CD4-positive, alpha-beta T cell treated with Interleukin-15 for 1 hour (primary cell): ENCODE measurements at regions not wholly inside any gene's neighbourhood (a gene's known extent, or its start where the extent isn't known, plus 50 kb on each side); places are given as distances from the start of the nearest gene placed in this dataset.
"Not testable (repeated sequence)": the region's sequence is repeated elsewhere in the genome, so short reads cannot be mapped to it uniquely, and the experiment has no call there.

Experiments
- DNase-seq: peaks from one replicate; pipeline ENCODE4 v3.0.0-alpha.2; 2020

DNA sequence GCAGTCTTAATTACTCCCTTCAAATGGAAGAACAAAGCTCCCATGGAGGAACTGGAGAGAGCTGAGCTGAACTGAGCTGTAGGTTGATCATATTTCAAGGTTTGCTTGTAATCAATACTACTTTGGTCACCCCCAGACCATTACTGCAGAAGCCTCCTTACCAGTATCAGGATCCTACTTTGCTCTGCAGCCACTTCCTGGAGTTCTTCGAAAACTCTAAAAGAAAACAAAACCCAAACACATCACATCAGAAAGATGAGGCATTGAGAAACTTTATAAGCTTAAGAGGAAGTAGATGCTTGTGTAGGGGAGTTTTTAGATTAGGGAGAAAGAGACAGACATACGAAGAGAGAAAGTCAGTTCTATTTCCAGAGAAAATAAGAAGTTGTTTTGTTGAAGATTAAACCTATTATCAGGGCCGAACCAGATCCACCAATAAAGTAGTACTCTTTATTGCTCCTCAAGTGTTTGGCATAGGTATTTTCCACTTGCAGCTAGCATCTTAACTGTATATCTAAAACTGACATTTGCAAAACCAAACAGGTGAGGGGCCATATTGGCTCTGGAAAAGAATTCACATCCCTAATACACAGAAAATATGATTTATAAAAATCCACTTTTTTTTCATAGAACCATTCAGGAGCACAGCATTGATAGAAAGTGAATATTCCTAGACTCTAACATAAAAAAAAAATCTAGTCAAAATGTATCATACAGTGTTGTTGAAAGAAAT lies 166.9 kb upstream of the KLF7 start:
- DNase-seq, result no peak

DNA sequence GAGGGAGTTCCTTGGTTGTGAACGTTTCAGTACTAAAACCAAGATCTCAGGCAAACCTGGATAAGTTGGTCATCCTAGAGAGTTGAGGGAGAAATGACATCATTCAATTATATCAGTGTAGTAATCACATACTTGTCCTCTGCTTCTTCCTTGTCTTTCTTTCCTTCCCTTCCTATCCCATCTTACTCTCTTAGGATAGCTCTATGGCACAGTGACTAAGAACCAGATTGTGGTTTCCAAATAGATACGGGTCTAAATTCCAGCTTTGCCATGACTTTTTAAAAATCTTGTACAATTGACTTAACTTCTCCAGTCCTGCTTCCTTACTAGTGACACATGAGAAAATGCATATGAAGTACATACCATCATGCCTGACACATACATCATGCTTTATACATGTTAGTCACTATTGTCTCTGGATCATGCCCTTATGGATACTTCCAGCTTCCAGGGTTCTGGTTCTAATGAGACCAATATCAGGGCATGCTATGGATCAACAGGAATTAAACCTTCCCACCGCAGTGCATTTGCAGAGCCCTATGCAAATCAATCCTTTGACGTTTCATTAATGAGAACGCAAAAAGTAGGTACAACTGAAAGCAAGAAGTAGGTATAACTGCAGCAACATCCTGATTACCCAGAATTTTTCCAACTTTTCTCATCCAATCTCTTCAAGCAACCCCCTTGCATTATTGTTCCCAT lies 168.0 kb upstream of the KLF7 start:
- no peak for DNase-seq

DNA sequence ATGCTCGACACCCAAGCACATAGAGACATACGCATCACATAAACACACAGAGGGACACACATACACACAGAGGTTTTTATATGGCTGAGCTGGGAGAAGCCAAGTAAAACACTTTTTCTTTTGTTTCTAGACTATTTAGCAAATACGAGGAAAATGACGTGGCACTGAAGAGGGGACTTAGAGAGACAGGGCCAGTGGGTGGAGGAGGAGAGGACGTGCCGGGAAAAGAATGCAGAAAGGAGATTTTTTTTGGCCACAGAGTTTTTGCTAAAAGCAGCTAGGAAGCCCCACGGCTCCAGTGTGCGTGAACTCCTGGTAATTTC lies 168.5 kb upstream of the KLF7 start:
- DNase-seq, result no peak

DNA sequence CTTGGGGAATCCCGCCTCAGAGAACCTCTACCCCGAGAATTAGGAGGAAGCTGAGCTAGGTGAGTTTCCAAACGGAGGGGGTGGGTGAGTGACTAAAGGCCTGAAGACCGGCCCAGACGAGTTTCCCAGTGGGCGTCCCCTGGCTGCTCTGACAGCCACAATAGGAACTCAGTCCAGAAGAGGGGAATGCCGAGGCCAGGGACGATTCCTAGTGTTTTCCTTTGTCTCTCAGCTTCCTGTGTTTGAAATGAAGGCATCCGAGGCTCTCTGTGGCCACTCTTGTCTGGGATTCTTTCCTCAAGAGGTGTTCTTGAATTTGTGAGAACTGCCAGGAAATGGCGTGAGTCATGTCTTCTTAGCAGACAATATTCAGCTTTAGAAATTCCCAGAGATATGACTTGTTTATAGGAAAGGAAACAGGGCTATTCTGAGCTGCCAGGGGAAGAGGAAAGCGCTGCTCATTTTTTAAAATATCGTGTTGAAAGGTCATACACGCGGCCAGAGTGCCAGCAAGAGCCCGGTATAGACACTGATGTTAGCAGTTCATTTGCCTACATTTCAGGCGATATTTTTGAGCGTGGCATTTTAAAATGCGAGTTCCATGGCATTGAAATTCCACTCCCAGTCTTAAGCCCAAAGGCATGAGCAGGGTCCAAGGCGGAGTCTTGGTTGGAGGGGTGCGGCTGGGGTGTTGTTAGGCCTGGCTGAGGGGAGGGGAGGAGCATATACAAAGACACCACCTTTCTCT lies 169.1 kb upstream of the KLF7 start:
- DNase-seq, result no peak

DNA sequence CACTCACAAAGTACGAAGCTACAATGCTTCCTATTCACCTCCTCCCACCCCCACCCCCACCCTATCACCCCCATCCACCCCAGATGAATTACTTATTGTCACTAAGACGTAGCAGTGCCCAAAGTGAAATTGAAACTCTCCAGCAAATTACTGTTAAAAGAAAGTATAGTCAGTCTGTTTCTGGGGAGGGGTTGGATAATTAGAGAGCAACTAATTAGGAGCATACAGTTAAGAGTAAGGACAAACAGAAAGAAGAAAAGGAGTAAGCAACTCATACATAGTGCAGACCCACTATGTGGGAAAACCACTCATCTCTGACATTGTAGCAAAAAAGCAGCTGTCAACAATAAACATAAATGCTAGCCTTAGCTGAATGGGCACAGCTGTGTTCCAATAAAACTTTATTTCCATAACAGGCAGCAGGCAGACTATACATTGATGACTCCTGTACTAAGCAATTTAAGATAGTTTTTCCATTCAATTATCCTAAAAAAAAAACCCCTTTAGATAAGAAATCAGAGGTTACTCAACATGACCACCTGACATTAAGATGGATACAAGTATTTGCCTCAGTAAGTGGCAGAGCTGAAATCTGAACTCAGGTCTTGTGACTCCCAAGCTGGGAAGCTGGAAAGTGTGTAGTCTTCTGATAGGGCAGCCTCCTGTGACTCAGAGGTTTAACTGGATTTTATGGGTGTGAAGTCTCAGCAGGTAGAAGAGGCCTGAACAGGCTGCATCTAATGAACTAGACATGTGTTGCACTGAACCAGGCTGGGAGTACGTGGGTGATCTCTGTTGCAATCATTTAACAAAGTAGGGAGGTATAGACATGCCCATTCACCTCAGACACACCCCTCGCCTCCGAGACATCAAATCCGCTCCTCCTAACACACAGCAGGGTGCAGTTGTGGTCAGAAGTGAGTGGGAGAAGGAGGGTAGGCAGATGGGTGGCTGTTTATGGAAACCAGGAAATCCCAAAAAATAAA lies 171.8 kb upstream of the KLF7 start:
- DNase-seq, result no peak

DNA sequence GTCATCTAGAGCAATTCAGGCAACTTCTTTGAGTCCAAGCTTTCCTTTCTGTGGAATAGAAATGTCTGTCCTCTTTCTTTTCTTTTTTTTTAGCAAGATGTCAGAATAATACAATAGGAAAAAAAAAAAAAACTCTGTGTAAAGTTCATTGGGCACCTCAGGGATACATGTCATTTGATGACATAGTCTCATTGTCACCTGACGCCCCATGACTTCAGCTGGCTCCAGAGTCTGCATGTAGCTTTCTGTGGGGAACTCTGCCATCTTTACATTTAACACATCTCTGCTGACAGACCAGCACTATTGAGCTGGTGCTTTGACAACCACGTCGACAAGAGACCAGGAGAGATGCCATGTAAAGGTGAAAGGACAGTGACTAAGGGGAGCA lies 172.5 kb upstream of the KLF7 start:
- no peak for DNase-seq

DNA sequence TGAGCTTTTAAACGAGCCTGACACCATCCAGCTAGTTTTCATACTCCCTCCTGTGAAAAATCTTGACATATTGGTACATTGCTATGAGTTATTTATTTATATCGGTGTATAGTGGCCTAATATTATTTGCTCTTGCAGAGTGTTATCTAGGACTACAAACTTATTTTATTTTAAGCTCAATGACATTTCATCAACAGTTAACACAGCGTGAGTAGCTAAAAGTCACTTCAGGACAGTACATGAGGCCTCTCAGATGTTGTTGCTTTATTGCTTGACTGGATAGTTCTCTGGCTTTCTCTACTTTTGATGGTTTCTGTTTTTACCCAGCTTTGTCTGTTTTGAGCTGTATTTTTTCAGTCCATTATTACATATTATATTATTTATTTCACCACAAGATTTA lies 172.9 kb upstream of the KLF7 start:
- no peak for DNase-seq

DNA sequence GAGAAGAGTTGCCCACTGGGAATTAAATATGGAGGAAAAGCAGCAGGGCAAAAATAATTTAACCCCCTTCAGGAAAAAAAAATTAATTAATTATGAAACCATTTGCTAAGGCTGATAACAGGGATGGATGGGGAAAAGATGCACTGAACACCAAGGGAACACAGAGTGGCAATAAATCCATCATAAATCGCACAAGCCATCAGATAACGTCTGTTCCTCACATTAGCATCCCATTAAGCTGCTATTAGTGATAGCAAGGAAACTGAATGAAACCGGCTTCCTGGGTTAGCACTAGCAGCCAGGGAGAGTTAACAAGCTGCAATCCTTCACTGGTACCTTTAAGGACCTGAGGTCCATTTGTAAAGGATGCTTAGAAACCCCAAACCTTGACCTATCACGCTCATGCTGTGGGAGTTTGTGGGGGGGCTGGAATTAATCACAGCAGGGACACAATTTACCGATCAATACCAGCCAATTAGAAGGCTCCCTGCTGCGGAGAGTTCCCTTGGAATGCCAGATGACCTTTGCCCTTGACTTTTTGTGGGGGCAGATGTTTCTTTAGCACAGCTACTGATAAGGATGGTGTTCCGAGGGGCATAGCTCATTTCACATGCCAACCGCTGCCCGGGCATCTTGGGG lies 175.5 kb upstream of the KLF7 start:
- no peak for DNase-seq

DNA sequence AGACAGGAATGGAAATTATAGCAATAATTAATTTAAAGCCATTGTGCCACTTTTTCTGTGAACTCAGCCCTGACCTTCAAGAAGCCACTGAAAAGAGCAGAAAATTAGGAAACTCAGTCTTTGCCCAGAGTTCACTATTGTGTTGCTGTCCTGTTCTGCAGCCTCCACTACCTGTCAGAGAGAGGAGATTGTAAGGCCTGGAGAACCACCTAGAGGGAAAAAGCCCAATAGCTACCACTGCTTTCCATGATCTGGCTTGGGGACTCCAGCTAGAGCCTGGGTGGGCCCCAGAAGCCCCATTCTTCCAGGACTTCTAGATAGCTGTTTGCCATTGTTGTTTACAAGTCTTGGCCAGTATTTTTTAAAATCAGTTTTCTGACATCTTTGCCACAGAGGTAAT lies 176.1 kb upstream of the KLF7 start:
- DNase-seq, result no peak

DNA sequence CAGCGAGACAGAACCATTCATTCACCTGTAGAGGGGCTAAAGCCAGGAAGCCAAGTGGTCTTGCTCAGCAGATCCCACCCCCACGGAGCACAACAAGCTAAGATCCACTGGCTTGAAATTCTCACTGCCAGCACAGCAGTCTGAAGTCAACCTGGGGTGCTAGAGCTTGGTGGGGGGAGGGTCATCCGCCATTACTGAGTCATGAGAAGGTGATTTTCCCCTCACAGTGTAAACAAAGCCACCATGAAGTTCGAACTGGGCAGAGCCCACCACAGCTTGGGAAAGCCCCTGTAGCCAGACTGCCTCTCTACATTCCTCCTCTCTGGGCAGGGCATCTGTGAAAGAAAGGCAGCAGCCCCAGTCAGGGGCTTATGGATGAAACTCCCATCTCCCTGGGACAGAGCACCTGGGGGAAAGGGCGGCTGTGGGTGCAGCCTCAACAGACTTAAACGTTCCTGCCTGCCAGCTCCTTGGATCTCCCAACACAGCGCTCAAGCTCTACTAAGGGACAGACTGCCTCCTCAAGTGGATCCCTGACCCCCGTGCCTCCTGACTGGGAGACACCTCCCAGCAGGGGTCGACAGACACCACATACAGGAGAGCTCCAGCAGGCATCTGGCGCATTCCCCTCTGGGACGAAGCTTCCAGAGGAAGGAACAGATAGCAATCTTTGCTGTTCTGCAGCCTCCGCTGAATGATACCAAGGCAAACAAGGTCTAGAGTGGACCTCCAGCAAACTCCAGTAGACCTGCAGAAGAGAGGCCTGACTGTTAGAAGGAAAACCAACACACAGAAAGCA lies 179.0 kb upstream of the KLF7 start:
- not testable (repeated sequence) for DNase-seq

DNA sequence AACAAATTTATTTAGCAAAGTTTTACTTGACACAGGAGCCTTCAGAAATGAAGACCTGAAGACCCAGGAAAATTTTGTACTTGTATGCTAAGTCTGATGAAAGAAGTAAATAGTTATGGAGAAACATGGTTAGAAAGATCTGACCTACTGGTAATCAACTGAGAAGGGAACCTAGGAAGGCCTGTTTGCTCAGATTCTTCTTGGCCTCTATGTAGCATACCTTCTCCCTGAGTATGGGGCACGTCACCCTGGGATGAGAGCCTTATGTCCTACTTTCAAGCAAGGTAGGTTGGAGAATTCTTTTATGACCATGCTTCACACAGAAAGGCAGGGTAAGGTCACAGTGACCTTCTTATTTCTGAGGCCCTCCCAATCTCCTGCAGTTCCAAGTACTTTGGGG lies 178.6 kb upstream of the CREB1 start:
- no peak for DNase-seq

DNA sequence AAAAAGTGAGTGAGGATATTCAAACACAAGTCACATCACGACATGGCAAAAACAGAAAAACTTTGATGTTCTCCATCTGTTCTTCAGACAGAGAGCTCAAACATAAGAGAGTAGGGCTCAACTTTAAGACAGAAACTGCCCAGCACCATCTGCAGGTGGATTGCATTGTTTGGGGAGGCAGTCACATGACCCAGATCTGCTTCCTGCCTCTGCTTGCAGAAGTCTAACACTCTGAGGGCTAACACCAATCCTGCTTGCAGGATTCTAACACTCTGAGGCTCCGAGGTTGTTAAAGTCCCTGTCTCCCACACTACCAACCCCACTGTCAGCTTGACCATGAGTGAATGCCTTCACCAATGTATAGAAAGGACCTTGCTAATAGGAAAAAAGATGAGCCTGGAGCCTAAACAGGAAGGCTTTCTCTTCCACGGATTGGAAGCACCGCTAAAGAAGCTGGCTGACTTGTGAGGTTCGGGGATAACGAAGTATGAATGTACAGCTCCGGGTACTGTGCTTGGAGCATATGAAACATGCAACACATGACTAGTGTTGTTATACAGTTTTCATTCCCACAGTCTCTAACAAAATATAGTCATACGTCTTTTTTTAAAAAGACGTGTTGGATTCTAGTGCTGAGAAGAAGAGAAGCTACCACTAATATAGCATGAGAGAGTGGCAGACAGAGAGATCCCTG lies 176.6 kb upstream of the CREB1 start:
- DNase-seq, result no peak

DNA sequence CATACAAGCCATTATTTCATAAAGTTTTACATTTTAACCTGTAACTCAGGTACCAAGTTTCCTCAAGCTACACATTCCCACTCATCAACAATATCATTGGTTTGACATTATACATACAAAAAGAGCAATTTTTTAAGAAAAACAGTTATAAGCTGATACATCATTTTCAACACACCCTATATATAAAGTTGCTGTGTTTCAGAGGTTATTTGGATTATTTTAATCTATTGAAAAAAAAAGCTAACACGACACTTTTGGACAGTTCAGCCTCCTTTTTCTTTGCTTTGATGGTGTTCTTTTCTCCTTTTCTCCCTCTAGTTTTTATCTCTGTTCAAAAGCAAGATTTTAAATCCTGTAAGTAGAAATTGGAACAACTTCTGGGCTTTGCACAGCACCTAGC lies 175.9 kb upstream of the CREB1 start:
- no peak for DNase-seq

DNA sequence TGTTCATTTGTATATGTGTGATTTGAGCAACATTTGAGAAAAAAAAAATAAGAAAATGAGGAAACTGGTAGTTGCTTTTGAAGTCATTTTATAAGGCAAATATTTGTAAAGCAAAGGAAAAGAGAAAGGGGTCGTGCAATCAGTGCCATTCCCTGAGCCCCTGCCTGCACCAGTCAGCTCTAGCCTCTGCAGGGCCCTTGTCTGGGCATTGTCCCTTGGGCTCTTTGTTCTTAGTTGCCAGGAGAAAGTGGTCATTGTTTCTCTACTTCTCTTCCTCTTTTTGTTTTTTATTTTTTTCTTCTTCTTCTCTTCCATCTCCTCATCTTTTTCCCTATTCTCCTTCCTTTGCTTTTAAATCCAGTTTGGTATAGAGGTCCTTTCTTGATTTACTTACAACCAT lies 175.3 kb upstream of the CREB1 start:
- DNase-seq, result no peak

DNA sequence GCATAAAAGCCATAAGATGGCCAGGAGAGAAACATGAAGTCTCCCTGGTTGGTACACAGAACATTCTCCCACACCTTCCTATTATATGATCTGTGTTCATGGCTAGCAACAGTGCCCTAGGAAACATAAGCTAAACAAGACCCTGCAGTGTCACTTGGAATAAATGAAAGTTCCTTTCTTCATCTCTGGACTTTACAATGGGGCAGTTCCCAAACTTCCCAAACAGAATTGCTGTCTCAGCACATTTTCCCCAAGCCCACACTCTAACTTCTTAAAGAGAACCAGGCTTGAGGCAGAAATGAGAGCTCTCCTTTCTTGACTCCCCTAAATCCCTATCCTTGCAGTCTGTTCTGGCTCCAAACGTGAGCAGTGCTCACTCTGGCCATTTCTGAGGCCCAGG lies 173.2 kb upstream of the CREB1 start:
- DNase-seq, result no peak

DNA sequence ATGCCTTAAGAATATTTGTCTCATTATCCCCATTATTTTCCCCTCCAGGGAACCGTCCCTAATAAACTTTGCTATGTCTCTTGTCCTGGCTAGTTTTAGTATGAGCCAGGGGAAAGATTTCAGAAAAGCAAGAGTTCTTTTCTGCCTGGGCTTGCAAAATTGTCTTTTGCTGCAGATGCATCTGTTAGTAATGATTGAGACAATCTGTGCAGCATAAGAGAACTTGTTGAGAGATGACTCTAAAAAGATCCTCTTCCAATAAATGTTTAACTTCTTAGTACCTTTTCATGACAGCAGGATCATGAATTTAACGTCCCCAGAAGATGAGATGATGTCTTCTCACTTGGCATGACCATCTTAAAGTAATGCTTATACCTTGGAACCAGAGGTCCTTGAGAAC lies 172.5 kb upstream of the CREB1 start:
- no peak for DNase-seq

DNA sequence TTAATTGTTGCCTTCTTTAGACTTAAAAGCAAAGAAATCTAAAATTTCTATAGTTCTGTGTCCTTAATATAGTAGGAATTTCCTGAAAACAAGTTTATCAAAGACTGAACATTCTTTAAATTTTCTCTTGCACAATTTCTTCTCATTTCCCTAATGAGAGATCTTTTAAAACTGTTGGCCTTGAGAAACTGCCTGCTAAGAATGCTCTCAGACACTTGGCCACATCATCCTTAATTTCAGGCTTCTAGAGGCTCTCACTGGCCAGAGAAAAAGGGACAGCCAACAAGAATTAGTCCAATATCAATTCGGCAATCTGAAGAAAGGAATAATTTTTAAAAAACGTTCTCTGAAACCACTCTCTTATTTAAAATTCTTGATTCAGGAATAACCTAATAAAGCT lies 167.0 kb upstream of the CREB1 start:
- no peak for DNase-seq

DNA sequence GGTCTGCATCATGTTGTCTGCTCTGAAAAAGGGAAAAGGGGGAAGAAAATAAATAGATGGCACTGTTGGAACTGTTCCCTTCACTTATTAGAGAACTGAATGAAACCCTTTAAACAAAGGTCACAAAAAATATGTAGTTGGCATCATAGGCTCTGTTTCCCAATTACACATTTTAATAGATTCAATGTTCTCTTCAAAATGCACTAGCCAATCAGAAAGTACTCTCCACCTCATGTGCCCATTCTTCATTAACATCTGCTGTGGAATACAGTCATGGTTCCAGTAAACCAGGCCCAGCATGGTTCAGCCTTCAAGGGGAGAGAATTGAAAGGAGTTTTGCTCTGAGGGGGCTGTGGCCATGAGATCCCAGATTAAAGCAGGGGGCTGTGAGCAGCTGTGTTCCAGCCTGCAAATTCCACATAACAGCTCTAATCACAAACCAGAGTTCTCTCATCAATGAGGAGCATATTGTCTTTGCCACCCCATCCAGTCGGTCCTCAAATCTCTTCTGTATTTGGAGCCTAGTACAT lies 165.9 kb upstream of the CREB1 start:
- DNase-seq, result no peak

DNA sequence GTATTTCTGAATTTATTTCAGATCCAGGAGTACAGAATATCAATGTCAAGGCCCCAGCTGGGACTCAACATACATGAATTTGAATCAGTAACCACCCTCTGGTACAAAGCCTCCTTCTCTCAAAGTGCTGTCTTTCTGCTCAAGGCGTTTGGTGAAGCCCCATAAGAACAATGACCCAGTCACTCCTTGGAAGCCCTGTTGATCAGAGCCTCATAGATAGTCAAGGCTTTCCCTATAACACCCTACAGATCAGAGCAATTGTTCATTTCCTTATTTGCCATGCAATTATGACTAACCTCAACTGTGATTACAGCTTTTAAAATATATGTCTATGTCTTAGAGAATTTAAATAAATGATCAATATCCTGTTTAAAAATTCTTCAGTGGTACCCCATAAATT lies 159.1 kb upstream of the CREB1 start:
- no peak for DNase-seq

DNA sequence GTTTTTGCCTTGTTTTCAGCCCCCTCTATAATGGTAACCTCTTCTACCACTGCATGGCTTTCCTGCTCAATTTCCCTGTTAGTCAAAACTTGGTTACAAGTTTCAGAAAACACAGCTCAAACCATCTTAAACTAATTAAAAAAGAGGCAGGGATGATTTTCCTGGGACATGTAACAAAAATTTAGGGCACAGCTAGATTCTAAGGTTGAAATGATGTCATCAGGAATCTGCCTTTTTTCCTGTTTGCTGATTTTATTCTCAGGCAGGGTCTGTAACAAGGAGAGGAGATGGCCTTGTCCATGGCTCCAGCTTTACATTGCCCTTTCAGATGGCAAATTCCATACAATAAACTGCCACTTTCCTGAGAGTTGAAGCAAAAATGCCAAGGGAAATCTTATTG lies 157.9 kb upstream of the CREB1 start:
- no peak for DNase-seq

DNA sequence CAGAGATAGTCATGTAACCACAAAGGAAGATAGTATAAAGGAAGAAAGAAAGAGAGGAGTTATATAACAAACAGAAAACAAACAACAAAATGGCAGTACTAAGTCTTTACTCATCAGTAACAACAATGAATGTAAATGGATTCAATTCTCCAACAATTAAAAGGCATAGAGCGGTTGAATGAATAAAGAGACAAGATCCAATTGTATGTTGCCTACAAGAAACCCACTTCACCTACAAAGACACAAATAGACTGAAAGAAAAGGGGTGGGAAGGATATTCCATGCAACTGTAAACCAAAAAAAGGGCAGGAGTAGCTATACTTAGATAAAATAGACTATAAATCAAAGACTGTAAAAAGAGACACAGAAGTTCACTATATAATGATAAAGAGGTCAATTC lies 157.3 kb upstream of the CREB1 start:
- no peak for DNase-seq
